ENCODE measurements at regions not wholly inside any gene's neighbourhood (a gene's known extent, or its start where the extent isn't known, plus 50 kb on each side); places are given as distances from the start of the nearest gene placed in this dataset.
A peak's percentile ranks its signal among the peaks of the same experiment; 100 is the strongest.
"Not testable (repeated sequence)": the region's sequence is repeated elsewhere in the genome, so short reads cannot be mapped to it uniquely, and the experiment has no call there.

DNA sequence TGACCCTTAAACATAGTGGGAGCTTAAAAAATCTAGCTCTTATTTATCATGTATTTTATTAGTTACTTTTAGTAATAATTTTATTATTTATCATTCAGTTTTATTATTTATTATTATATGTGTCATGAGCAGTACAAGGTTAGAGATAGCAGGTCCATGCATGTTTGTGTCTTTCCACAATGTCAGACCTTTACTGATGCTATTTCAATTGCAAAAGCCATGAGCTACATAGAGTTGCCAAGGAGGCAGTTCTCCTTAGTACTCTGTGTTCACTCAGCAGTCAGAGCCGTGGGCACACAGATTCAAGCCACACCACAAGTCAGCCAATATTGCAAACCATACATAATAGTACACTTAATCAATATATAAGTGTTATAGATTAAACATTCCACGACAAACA is 157.9 kb upstream of the NTRK2 start:
- DNase-seq = no peak

DNA sequence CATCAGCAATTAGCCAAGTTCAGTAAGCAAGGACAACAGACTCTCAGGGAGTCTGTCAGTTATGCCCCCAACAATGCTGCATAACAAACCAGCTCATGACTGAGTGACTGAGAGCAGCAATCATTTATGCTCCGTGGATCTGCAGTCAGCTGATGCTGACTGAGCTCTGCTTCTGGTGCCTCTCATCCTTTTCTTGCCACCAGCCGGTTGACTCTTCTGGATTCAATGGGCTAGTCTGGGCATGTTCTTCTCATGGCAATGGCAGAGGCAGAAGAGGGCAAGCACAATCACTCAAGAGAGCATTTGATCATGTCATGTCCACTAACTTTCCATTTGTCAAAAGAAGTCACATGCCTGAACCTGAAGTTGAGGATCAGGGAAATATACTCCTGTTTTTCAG is 157.0 kb upstream of the NTRK2 start:
- no peak for DNase-seq

DNA sequence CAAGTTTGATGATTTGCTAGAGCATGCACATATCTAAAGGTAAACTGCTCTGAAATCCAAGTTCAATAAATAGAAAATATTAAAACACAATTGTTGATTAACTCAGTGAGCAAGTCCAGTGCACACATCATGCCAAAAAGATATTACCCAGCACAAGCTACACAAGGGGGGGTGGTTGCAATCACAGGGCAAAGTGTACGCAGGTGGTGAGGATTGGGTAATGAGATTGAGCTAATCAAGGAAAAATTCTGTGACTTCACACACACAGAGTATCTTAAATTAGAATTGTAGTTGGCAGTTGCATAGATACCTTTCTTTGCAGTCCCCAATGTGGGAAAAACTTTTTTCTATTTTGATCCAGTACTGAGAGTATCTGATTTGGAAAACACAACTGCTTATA is 156.1 kb upstream of the NTRK2 start:
- DNase-seq = no peak

DNA sequence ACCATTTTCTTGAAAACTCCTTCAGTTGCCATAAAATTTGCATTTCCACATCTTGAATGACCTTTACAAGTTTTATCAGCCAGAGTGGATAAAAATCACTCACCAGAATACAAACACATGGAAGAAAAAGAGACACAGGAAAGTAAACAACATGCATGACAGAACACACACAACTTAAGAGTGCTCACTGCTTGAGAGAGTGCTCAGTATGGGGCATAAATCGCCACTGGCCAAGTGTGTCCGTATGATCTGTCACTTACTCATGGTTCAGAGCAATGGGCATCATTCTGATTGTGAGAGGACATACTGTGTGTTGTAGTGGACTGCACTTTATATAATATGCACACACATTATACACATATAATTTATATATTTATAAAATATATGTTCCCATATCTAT is 155.6 kb upstream of the NTRK2 start:
- no peak for DNase-seq

DNA sequence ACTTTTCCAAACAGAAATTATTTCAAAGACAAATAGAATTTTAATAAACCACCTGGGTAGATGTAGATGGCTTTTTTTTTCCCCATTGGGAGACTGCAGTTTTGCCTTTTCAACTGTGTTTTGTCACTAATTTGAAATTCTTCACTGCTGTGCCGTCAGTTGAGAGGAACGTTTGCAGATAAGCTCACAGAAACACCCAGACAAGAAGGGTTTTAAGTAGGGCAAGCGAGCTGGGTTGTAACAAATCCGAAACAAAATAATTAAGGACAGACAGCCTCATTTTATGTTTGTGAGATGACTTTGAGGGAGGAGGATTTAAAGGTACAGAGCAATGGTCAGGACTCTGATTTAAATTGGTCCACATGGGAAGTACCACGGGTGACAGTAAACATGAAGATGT is 155.1 kb upstream of the NTRK2 start:
- DNase-seq = no peak

DNA sequence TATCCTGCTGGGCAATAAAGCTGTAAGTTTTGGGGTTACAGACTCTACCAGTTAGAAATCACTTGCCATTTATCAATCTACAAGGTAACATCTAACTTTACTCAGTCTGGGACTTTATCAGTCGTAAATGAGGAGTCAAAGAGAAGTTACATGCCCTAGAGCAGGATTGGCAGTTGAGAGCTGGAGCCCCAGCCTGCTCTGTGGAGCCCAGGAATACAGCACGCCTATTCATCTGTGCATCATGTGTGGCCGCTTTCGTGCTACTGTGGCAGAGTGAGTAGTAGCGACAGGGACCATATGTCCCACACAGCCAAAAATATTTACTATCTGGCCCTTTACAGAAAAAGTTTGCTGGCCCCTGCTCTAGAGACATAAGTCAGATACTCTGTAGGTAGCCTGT is 152.5 kb upstream of the NTRK2 start:
- DNase-seq = peak in 1 of 2 donors; percentile 18

DNA sequence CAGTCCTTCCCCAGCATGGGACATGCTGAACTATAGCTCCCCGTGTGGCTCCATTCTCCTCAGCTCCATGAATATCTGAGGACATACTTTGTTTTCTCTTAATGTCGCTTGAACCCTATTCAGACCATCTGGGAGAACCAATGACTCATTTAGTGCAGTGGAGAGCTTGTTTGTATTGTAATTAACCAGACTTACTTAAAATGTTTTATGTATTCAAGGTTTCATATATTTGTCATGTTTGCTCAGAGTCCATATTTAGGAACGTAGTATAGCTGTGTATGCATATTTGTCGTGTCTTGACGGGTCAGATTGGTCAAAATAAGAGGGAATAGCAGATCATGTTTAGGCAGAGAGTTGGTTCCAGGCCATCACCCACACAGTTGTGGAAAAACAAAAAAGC is 150.1 kb upstream of the NTRK2 start:
- no peak for DNase-seq

DNA sequence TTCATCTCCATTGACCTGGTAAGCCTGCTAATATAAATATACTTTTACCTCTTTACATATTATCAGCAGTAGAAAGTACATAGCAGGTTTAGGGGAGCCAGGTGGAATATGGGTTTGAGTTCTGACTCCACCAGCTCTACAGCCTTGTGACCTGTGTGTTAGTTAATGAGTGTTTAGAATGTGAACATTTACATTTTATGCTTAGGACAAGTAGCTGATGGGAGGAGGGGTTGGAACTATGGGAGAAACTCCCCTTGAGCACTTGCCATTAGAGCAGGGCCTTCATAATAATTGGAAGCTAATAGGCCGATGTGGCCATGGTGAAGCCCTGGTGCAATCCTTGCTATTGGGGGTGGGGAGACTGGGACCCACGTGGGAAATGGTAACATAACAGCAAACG is 148.3 kb upstream of the NTRK2 start:
- DNase-seq = no peak

DNA sequence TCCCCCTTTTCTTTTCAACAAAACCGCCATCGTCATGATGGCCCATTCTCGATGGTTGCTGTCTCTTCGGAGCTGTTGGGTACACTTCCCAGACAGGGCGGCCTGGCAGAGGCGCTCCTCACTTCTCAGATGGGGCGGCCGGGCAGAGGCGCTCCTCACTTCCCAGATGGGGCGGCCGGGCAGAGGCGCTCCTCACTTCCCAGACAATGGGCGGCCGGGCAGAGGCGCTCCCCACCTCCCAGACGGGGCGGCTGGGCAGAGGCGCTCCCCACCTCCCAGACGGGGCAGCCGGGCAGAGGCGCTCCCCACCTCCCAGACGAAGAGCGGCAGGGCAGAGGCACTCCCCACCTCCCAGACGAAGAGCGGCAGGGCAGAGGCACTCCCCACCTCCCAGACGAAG is 143.3 kb upstream of the NTRK2 start:
- DNase-seq = not testable (repeated sequence)

DNA sequence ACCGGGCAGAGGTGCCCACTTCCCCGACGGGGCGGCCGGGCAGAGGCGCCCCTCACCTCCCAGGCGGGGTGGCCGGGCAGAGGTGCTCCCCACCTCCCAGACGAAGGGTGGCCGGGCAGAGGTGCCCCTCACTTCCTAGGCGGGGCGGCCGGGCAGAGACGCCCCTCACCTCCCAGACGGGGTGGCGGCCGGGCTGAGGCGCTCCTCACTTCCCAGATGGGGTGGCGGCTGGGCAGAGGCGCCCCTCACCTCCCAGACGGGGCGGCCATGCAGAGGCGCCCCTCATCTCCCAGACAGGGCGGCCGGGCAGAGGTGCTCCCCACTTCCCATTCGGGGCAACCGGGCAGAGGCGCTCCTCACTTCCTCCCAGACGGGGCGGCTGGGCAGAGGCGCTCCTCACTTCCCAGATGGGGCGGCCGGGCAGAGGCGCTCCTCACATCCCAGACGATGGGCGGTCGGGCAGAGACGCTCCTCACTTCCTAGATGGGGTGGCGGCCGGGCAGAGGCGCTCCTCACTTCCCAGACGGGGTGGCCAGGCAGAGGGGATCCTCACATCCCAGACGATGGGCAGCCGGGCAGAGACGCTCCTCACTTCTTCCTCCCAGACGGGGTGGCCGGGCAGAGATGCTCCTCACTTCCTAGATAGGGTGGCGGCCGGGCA is 142.3 kb upstream of the NTRK2 start:
- not testable (repeated sequence) for DNase-seq

DNA sequence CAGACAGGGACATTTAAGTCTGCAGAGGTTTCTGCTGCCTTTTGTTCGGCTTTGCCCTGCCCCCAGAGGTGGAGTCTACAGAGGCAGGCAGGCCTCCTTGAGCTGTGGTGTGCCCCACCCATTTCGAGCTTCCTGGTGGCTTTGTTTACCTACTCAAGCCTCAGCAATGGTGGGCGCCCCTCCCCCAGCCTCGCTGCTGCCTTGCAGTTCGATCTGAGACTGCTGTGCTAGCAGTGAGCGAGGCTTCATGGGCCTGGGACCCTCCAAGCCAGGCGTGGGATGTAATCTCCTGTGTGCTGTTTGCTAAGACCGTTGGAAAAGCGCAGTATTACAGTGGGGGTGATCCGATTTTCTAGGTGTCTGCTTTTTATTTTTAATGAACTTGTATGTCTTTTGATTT is 133.6 kb upstream of the NTRK2 start:
- not testable (repeated sequence) for DNase-seq

DNA sequence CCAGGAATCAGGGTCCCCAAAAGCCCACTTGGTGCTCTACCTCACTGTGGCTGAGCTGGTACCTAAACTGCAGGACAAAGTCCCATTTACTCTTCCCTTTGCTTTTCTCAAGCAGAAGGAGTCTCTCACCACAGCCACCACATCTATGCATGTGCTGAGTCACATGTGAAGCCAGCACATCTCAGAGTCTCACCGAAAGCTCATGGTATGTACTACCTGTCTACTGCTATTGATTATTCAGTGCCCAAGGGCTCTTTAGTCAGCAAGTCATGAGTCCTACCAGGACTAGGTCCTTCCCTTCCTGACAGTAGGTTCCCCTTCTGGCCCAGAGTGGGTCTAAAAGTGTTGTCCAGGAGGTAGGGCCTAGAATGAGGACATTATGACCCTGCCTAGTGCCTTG is 130.7 kb upstream of the NTRK2 start:
- DNase-seq = no peak

DNA sequence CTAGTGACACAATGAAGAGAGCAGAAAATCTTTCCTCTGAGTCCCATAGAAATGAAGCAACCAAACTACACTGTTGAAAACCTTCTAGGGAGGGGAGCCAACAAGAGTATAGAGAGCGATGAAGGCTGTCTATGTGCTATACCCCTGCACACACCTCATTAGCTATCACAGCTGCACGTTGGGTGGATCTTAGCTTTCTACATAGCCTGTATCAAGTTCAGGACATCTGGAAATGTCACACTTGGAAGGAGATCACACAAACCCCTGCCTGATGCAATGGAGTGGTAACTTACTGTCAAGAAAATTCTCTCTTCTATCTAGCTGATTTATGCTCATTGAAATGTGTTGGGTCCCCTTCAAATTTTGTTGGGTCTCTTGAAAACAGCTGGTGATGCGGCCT is 127.0 kb upstream of the NTRK2 start:
- DNase-seq = no peak

DNA sequence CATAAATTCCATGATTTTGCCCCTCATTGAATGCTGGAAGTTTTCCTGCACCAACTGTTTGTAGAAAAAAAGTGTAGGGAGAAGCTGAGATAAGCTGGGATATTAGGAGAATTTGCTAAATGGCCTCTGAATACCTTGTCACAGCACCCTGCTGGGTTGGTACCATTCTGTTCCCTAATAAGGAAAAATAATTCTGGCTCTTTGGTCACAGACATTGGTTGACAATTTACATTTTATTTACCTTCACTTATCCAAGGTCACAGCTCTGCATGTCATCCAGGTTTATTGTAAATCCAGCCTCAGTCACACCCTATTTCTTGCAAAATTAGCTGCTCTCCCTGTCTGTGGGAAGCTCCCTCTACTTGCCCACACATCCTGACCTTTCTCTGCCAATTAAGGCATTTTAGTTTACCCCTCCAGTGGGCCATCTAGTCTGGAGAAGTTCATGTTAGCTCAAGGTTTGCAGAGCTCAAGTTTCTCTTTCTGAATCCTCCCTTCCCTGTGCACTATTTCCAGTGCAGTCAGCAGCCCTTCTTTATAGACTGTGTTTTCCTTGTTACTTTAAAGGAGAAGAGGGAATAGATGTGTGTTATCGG is 115.4 kb upstream of the NTRK2 start:
- DNase-seq = no peak

DNA sequence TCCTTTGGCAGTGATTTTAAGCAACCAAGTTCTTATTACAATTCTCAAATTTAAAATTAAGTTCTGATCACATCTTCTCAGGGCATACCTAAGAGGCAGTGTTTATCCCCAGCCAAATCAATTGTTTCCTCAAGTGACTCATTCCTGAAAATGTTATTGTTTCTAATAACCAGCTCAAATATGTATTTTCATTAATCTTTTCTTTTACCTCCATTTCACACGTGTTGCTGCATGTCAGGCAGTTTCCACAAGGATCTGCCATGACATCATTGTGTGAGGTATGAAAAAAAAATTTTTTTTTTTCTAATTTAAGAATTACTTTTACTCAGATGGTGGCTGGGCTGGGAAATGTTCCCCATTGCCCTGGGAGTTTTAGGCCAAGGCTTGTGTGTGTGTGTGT is 113.0 kb upstream of the NTRK2 start:
- no peak for DNase-seq

DNA sequence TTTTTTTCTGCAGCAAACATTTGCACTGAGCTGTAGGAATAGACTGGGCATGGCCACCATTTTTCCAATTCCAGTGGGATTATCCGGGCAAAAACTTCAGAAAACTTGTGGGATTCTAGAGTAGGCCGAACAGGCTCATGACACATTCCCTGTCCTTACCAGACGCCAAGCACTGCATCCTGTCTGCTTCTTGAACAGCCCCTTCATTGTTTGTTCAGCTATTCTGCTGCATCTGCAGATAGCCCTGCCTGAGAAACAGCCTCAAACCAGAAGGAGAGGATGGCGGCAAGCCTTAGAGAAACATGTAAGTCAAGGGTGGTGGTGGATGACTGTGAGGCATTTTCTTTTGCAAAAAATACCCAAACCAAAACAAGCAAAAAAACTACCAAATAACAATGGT is 111.8 kb upstream of the NTRK2 start:
- no peak for DNase-seq

DNA sequence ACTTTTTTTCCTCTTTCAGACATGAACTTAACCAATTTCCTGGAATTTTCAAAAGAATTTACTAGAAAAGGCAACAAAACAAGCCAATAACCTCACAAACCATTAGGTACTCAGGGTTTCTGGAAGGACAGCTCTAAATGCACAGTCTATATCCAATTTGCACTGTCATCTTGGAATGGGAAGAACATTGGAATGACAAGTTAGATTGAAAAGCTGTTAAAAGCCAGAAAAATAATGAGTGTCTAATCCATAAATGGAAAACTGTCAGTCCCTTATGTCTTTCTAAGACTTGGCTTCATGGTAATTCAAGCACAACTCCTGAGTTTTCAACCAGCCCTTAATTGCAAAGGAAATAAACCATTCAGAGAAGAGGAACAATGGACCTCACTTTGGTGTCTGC is 105.8 kb upstream of the NTRK2 start:
- no peak for DNase-seq

DNA sequence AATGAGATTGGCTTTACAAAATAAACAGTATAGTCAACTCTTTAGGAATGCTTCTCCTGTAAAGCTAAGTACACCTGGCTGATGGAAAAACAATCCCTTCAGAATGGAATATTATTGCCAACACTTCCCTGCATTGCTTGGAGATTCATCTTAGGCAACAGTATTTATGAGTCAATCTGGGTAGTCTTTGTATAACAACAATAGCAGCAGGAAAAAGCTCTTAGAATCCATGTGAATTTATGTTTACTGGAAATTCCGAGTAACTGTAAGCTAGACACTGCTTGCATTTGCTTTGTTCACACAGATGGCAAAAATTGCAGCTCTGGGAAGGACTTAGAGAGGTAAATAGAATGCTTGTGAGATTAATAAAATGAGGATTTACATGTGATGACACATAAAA is 101.7 kb upstream of the NTRK2 start:
- DNase-seq = no peak

DNA sequence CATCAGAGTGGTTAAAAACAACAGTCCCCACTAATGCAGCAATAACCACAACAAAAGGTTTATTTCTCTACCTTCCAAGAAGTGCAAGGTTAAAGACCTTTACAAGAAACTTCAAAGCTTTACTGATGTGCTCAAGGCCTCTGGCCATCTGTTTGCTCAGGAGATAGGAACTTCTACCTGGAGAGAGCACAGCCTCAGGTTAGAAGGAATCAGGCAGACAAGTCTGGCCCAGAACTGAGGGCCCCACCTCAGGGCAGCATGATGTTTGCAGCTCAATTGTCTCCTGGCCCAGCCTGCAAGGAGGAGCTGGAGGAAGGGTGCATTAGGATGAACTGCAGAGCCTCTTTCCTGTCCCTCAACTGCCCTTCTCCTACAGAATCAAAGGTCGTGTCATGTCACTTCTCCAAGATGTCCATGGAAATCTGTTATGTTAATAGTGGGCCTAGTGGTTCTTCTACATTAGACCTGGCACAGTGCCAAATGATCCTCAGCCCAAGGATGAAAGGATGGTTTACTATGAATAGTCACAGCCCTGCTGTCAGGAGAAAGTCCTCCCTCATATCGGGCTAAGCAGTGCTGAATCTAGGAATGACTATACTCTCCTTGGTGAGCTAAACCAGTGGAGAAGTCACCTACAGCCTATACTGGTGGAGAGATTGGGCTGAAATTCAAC is 98.9 kb upstream of the NTRK2 start:
- no peak for DNase-seq

DNA sequence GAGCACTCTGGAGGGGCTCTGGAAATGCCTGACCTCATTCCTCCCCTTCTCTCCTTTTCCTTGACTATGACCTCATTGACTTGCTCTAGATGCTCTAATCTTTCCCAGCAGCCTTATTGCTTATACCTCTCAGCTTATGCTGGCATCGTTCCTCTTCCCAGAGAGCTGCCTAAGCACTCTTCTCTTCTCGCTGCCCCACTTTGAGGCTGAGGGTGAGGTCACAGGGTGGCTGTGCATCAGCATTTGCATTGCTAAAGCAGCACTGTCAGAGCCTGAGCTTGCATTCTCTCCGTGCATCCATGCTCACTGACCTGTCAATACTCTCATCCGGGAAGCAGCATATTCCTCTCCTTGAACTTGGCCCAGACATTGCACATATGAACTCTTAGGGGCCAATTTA is 96.4 kb upstream of the NTRK2 start:
- DNase-seq = no peak

DNA sequence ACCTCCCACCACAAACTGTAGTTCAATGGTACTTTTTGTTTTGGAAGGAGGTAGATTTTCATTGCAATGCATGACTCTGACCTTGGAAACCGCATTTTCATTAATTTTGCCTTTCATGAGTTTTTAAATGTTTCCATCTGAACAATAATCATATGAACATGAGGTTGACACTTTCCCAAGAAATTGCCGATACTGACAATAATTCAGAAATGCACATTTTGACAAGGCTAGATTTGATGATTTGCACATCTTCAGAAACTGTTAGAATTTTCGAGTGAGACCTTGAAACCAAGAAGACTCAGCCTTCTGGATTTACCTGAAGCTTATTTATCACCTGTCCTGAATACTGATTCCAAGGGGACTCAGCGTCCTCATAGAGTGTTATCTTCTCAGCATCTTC is 93.8 kb upstream of the NTRK2 start:
- DNase-seq = no peak

DNA sequence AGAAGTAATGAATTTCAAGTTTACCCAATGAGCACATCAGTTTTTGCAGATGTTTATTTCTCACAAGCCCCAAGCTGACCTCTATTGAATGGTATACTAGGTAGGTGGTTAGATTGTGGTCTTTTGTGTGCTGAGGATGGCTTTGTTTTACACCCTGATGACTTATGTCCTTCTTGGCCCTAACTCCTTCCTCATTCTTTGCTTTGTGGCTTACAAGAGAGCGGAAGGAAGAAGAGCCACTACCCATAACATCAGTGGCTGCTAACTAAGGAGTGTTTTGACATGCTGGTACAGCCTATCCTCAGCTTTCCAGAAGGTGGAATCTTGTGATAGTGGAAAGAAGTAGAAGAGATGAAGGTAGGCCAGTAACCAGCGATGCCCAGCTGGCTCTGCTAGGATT is 85.7 kb upstream of the NTRK2 start:
- DNase-seq = no peak

DNA sequence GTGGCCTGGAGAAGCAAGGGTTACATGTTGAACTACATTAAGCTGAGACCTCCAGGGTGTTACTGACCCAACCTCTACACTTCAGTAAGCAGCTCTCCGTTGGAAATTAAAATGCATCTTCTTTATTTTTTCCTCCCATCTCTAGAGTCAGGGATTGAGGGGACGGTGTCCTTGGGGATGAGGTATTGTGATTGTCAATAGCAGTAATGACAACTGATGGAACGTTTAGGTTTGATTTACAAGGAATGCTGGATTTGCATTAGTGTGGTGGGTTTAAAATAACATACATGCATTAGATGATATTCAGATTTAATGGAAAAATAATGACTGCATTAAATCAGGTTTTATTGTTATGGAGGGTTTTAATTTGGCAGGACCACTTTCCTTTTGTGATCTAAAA is 82.9 kb upstream of the NTRK2 start:
- DNase-seq = no peak

DNA sequence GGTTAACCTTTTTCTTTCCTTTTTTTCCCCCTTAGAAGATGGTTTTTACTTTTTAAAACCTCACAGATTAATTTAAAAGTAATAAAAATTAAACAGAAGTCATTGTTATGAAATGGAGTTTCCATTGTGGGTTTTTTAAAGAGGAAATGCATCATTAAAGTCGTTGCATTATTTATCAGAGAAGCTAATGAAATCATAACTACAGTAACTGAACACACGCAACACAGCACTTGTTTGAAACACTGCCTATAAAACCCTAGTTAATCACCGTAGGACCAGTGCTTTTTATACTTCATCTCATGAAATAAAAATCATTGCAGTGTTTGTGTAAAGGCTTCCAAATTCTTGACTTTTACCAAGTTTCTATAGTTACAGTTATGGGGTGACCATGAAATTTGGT is 82.4 kb upstream of the NTRK2 start:
- DNase-seq = no peak
